SHP77 (cell line): ENCODE measurements at regions not wholly inside any gene's neighbourhood (a gene's known extent, or its start where the extent isn't known, plus 50 kb on each side); places are given as distances from the start of the nearest gene placed in this dataset.
"Not testable (repeated sequence)": the region's sequence is repeated elsewhere in the genome, so short reads cannot be mapped to it uniquely, and the experiment has no call there.

Experiments
- DNase-seq, 2 experiments: peaks; one replicate each; lab custom pipeline; 2025; lab: John Stamatoyannopoulos, UW

GRCh38 chr6:68059899-68060298 lies 575.2 kb upstream of the ADGRB3 start:
- no peak for DNase-seq

- DNase-seq, result no peak
Measured at GRCh38 chr6:68059261-68059660, 575.8 kb upstream of the ADGRB3 start.

- not testable (repeated sequence) for DNase-seq
Measured at GRCh38 chr6:68056596-68056995, 578.5 kb upstream of the ADGRB3 start.

- no peak for DNase-seq
Measured at GRCh38 chr6:68054756-68055155, 580.3 kb upstream of the ADGRB3 start.

GRCh38 chr6:68053805-68054373 lies 581.2 kb upstream of the ADGRB3 start:
- DNase-seq, result no peak

GRCh38 chr6:68052234-68052633 lies 582.8 kb upstream of the ADGRB3 start:
- DNase-seq, result no peak

GRCh38 chr6:68049562-68049961 lies 585.5 kb upstream of the ADGRB3 start:
- DNase-seq, result no peak

GRCh38 chr6:68046756-68047155 lies 588.3 kb upstream of the ADGRB3 start:
- no peak for DNase-seq

GRCh38 chr6:68046302-68046701 lies 588.8 kb upstream of the ADGRB3 start:
- DNase-seq, result no peak

- DNase-seq, result no peak
Measured at GRCh38 chr6:68045193-68045592, 589.9 kb upstream of the ADGRB3 start.

GRCh38 chr6:68044264-68044663 lies 590.8 kb upstream of the ADGRB3 start:
- no peak for DNase-seq

GRCh38 chr6:68043122-68043398 lies 592.0 kb upstream of the ADGRB3 start:
- no peak for DNase-seq

GRCh38 chr6:68042339-68043121 lies 592.6 kb upstream of the ADGRB3 start:
- no peak for DNase-seq

- no peak for DNase-seq
Measured at GRCh38 chr6:68040780-68041179, 594.3 kb upstream of the ADGRB3 start.

GRCh38 chr6:68040312-68040778 lies 594.7 kb upstream of the ADGRB3 start:
- no peak for DNase-seq

- DNase-seq, result no peak
Measured at GRCh38 chr6:68039641-68040311, 595.3 kb upstream of the ADGRB3 start.

GRCh38 chr6:68038815-68039408 lies 596.2 kb upstream of the ADGRB3 start:
- DNase-seq, result no peak

- no peak for DNase-seq
Measured at GRCh38 chr6:68032217-68032616, 602.9 kb upstream of the ADGRB3 start.

- no peak for DNase-seq
Measured at GRCh38 chr6:68031054-68031453, 604.0 kb upstream of the ADGRB3 start.

GRCh38 chr6:68026483-68026882 lies 608.6 kb upstream of the ADGRB3 start:
- no peak for DNase-seq

- no peak for DNase-seq
Measured at GRCh38 chr6:68025764-68026163, 609.3 kb upstream of the ADGRB3 start.

GRCh38 chr6:68024570-68025269 lies 610.4 kb upstream of the ADGRB3 start:
- no peak for DNase-seq
